GM19328 (cell line): ENCODE measurements at regions not wholly inside any gene's neighbourhood (a gene's known extent, or its start where the extent isn't known, plus 50 kb on each side); places are given as distances from the start of the nearest gene placed in this dataset.

Experiments used
- ATAC-seq: cut with Tn5 transposase; IDR thresholded peaks from one replicate; pipeline ENCODE4 v1.9.1; 2021; ENCODE audit warnings: mild to moderate bottlenecking, moderate library complexity; ENCODE audit not compliant: unreplicated experiment

DNA sequence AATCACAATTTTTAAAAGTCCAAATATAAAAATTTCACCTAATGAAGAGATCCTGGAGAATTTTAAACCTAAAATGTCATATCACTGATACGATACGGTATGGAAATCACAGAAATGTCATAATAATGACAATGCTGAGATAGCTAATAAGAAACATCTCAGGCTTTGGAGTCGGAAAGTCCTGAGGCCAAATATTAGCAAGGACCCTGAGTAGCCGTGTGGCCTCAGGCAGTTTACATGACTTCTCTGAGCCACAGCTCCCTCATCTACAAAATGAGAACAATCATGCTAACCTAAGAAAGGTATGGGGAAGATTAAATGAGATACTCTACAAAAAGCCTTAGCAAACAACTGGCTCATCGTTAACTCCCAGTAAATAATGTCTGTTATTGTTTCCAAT is 100.9 kb upstream of the NEBL start:
- ATAC-seq = no peak

DNA sequence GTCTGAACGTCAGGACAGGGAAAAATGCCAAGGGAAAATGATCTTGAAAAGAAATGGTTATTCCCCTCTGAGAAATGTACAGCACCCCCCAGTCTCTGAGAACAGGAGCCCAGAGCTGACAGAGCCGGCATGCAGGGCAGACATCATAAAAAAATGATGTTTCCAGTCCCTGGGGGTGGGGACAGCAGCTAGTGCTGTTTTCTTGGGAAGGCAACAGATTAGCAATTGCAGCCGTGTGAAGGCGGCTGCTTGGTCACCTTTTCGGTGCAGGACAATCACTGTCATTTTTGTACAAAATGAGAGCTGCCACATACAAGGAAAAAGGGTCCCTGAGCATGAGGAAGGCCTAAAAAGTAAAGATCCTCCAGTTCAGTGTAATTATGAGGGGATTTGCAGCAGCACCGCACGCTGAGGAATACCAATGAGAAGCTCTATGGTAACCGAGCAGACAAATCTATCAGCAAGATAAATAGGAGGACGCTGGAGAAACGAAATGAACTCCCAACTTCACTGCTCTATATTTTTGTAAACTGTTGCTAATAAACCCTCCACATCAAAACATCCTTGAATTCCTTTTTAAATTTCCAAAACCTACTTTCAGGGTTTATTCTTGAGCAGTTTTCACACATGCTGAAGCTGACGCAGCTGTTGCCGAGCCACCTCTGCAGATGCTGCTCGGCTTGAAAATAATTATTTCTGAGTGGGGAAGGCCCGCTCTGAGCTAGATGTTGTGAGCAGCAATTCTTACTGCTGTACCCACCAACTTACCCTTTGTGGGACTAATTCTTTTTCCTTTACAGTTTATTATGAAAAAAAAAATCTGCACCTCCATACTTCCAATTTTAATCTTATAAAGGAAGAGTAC is 98.2 kb upstream of the NEBL start:
- no peak for ATAC-seq

DNA sequence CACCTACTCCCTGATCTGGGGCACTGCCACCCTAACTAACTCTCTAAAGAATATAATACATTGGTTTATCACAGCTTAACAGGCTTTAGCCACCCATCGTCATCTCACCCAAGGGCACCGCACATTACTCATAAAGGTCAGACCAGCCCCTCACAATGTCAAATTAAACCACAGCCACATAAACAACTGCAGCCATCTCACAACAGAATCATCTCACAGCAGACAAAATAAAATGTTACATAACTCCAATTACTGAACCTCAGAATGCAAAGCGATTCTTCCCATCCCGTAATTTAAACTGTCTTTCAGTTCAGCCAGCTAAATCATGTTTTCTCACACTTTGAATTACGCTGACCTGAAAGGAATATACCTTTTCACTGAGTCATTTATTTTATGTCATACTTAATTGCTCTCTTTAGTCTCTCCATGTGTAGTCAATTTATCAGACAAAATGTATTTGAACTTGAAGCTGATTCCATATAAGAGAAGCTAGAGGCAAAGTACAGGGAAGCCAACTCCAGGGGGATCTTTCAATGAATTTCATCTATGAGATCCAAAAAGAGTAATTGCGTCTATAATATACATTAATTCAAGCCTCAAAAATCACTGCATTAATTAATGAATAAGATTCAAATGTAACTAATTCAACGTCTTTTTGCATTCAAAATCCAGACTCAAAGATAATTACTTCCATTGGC is 96.9 kb upstream of the NEBL start:
- ATAC-seq = no peak

DNA sequence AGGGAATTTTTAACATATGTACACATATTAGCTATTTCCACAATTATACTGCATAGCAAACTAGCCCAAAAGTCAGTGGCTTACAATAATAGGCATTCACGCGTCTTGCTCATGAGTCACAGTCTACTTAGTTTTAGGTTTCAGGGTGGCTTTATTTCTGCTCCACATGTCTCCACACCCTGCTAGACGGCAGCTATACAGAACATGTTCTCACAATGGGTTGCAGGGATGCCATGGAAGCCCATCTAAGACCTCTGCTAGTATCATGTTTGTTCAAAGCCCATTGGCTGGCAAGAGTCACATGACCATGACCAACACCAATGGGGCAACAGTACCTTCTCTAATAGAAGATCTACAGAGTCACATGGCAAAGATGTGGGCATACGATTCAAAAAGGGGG is 96.3 kb upstream of the NEBL start:
- ATAC-seq = no peak

DNA sequence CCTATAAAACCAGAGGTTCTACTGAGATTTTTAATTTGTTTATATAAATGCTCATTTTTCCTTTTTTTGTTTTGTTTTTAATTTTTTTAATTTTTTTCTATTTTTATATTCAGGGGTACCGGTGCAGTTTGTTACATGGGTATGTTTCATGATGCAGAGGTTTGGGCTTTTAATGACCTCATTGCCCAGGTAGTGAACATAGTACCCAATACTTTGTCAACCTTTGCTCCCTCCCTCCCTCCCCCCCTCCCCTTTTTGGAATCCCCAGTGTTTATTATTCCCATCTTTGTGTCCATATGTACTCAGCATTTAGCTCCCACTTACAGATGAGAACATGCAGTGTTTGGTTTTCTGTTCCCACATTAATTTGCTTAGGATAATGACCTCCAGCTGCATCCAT is 94.4 kb upstream of the NEBL start:
- ATAC-seq = no peak

DNA sequence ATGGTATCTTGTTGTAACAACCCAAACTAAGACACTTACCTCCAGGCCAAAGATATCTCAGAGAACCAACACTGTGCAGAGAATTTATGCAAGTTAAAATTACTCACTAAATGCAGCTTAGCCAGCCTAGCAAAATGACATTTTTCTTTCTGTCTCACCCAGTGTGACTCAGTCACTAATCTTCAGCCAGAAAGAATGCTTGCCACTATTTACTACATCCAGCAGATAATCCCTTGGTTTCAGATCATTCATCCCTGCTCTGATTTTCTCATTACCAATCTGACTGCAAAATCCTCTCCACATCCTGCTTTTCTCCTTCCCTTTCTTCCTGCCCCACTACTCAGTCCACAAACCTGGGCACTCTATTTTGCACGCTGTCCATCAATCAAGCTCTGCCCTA is 93.5 kb upstream of the NEBL start:
- ATAC-seq = no peak

DNA sequence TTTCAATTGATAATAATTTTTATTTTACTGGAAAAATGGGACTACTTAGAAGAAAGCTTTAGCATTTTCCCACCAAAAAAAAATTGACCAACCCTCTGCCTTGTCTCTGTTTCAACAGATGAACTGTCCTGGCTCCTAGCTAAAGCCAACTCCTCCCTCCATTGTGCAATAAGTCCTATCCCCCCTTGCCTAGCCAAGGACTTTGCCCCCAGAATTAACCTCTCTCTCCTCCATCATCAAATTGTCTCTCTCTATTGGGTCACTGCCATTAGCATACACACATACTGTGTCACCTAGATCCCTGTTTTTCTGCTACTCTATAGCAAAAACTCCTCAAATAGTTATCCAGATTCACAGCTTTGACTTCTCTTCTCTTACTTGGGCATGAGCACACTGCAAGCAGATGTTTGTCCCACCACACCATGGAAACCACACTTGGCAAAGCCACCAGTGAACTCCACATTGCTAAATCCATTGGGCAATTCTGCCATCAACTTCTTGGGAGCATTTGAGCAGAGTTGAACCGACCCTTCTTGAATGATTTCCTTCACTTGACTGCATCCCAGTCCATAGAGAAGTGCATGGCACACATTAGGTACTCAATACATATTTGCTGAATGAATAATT is 91.4 kb upstream of the NEBL start:
- no peak for ATAC-seq

DNA sequence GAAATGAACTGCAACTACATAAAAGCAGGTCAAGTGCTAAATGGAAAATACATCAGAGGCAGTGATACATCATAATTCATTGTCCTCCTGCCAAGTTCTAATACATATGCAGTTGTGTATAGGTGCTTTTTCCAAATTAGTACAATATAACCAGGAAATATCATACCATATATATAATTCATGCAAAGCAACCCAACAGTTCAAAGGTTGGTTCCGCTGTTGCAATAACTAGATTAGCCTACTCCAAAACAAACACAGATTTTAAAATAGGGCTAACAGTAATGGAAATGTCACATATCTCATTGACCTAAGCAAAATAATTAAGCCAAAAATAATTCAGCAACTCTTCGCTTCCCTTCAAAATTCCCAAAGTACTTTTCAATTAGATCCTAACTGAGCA is 88.9 kb upstream of the NEBL start:
- ATAC-seq = no peak

DNA sequence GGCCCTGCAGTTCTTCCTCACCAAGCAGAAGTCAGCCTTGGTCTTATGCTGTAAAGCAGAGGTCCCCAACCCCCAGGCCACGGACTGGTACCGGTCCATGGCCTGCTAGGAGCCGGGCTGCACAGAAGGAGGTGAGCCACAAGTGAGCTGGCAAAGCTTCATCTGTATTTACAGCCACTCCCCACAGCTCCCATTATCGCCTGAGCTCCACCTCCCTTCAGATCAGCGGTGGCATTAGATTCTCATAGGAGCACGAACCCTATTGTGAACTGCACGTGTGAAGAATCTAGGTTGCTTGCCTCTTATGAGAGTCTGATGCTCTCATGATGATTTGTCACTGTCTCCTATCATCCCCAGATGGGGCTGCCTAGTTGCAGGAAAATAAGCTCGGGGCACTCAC is 87.6 kb upstream of the NEBL start:
- no peak for ATAC-seq

DNA sequence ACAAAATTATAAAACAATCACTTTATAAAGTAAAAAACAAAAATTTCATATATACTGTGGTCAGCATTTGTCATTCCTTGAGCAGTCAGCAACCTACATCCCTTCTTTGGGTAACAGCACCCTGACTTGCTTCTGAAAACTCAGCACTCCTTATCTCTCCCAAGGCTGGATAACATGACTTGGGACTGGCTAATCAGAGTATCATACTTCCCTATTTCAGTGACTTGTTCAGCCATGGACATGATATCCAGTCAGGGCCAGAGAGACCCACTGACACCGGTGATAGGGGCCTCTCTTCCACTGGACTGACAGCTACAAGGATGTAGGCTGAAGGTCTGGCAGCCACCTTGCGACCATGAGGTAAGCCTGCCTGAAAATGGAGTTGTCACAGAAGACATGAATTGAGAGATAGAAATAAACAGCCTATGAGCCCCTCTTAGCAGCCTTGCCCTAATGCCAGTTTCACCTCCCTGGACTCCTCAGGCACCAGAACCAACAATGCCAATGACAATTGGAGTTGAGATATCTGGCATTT is 84.4 kb upstream of the NEBL start:
- no peak for ATAC-seq

DNA sequence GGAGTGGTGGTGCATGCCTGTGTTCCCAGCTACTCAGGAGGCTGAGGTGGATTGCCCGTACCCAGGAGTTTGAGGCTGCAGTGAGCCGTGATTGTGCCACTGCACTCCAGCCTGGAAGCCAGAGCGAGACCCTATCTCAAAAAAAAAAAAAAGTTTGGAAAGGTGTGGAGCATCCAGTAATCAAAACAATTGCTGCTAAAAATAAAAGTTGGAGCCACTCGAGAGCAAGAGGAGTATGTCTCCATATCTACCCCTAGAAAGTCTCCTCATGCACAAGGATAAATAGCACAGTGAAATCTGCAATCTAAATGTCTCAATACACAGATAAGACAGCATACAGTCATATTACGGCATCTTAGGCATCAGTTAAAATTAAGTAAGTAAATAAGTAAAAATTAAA is 81.5 kb upstream of the NEBL start:
- ATAC-seq = no peak

DNA sequence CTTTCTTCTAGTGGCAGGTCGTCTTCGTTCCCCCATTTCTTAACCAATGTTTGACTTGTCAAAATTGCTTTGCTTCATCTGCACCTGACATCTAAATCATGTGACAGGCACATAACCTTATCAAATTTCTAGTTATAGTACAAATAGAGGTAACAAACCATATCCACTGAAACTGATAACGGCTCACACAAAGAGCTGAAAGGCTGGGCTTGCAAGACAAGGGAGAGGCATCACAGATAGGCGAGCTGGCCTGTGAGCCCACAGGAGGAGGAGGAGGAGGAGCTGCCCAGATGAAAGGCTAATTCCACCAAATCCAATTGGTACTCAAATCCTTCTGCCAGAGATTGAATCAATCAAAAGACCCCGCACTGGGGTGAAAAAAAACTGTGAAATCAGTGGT is 80.2 kb upstream of the NEBL start:
- no peak for ATAC-seq

DNA sequence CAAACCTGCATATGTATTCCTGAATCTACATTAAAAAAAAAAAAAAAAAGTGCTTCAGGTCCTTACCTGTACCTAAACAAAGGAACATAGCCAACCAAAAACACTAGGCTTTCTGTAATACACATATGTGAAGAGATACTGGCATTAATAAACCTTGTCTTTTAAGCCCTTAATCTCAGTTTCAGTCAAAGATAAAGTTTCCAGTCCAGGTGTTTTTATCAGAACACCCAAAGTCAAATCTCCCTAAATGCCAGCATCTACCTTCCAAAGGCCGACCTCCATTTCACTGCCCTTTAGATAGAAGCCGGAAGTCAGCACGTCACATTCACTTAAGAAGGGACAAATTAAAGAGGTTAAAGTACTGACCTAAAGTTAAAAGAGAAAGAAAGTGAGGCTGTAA is 79.8 kb upstream of the NEBL start:
- no peak for ATAC-seq

DNA sequence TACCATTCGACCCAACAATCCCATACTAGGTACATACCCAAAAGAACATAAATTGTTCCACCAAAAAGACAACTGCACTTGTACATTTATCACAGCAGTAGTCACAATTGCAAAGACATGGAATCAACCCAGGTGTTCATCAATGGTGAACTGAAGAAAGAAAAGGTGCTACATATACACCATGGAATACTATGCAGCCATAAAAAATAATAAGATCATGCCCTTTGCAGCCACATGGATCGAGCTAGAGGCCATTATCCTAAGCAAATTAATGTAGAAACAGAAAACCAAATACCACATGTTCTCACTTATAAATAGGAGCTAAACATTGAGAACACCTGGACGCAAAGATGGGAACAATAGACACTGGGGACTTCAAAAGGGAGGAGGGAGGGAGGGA is 79.3 kb upstream of the NEBL start:
- no peak for ATAC-seq

DNA sequence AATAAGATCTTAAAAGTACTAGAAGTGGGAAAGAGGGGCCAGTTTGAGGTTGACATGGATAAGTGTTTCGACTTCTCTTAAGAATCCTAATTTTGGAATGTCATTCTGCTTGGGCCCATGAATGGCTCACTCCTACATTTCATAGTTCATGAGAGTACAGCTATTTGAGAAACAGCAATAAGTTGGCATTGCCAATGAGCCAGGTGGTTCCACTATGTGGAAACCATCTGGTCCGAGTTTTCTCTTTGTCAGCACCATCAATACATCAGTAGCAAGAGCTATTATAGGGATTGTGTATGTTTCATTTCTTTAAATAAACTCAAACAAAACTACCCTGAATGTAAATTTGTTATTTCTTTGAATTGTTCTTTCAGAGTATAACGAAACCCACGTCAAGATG is 78.1 kb upstream of the NEBL start:
- no peak for ATAC-seq

DNA sequence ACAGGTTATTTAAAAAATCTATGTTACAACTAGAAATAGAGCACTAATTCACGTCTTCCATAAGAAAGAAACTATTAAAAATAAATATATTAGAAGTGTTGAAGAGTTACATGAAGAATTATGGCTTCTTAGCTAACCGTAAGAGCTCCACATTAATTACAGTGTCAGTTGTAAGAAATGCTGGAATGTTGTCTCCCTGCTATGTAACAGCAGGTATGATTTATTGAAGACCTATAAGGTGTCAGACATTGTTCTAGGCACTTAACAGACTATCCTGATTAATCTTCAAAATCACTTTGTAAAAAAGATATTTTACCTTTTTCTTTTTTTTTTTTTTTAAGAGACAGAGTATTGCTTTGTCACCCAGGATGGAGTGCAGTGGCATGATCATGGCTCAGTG is 75.8 kb upstream of the NEBL start:
- no peak for ATAC-seq

DNA sequence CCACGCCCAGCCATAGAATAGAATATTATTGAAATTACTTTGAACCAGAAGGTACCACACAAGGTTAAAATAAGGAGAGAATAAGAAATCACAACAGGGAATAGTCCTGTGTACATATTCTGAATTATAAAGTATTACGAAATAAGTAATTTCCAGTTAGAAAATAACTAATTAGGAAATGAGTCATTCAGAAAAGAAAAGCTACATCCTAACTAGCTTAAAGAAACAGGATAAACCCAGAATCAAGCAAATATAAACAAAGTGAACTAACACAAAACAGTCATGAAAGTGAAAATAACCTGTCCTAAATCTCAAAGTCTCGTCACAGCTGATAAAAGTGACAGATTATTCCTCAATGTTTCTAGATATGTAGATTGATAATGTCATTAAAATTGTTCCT is 74.8 kb upstream of the NEBL start:
- ATAC-seq = no peak

DNA sequence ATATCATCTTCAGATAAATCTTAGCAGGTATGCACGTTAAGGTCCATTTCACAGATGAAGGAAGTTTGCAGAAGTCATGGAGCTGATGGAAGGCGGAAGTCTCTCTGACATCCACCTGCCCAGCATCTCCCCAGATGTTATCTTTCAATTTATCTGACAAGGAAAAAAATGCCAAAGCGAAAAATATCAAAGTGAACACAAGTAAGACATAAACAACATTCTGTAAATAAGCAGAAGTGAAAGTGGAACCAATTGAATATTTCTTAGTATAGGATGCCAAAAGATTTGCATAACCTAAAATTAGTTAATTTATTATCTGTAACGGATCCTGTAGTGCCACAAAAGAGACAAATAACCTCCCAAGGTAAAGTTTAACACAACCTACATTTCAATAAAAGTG is 73.6 kb upstream of the NEBL start:
- peak; percentile 96 for ATAC-seq

DNA sequence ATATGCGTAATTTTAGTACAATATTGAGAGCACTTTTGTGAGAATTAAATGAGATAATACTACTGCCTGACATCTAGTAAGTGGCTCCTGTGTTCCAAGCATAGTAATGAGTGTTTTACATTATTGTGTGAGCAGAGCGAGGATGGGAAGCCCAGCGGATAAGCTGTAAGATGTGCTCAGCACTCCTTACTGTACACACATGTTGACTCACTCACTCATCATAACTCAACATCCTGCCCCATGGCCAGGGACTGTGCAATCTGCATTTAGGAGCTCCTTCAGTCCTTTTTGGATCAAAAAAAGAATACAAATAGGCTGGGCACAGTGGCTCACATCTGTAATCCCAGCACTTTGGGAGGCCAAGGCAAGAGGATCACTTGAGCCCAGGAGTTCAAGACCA is 72.9 kb upstream of the NEBL start:
- no peak for ATAC-seq

DNA sequence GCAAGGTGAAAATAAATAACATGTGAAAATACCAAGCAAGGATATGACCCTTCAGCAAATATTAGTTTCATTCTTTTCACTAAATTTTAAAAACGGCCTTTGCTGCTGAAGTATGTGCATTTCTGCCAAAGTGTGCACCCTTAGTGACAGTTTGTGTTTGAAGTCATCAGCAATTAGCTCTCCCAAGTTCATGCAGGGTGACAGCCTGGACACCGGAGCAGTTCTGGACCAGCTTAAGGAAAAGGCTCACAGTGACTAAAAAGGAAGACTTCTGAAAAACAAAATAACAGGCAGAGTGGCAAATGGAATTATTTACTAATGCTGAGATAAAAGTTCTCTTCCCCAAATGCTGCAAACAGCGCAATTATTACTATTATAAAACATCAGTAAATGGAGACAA is 69.3 kb upstream of the NEBL start:
- ATAC-seq = no peak

DNA sequence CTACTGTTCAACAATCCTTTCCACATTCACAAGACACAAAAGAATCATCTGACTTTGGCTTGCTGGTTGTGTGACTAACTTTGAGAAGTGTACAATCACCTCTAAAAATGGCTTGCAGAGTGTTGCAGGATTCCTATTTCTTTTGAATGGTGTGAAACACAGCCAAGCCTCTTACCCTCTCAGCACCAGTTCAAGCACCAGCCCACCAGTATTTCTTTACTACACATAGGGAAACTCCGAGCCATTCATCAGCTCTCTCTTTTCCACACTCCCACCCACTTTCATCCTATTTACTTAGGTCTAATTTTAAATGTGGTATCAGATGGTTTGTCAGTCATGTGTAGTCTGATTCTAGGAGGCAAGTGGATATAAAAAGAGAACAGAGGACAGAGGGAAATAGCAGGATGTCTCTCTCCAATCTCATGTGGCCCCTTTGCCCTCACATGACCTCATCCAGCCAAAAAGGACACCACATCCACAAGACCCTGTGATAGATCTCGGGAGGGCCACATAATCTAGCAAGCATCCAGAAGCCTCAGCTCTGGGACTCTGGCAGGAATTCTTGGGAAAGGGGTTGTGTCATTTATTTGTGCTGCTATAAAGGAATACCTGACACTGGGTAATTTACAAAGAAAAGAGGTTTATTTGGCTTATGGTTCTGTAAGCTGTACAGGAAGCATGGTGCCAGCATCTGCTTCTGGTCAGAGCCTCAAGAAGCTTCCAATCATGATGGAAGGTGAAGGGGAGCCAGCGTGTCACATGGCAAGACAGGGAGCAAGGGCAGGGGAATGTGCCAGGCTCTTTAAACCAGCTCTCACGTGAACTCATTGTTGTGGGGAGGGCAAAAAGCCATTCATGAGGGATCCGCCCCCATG is 66.8 kb upstream of the NEBL start:
- no peak for ATAC-seq
